PC-9 (cell line): ENCODE measurements at regions not wholly inside any gene's neighbourhood (a gene's known extent, or its start where the extent isn't known, plus 50 kb on each side); places are given as distances from the start of the nearest gene placed in this dataset.

ENCODE experiments used
- CTCF ChIP-seq: fragments of 200-600 bp; sonication (generic); conservative IDR thresholded peaks from 2 replicates; pipeline ENCODE4 v1.6.1; 2017; ENCODE audit warnings: mixed run types, antibody characterized with exemption, mild to moderate bottlenecking, moderate library complexity
- EZH2 ChIP-seq: fragments of 200-600 bp; sonication (generic); IDR thresholded peaks from 2 replicates; pipeline ENCODE4 v1.8.0; 2017; ENCODE audit warnings: antibody characterized with exemption, low read depth

- TF ChIP-seq CTCF: no peak
- TF ChIP-seq EZH2: no peak
Observed at GRCh38 chr7:156363751-156364150, 276.8 kb upstream of the RNF32 start.
